Activated CD8-positive, alpha-beta T cell treated with anti-CD3 and anti-CD28 coated beads for 36 hours (primary cell): ENCODE measurements at regions not wholly inside any gene's neighbourhood (a gene's known extent, or its start where the extent isn't known, plus 50 kb on each side); places are given as distances from the start of the nearest gene placed in this dataset.
"Not testable (repeated sequence)": the region's sequence is repeated elsewhere in the genome, so short reads cannot be mapped to it uniquely, and the experiment has no call there.

Source experiments
- ATAC-seq: fragments of 200-7000 bp; cut with Tn5 transposase; one replicate; pipeline ENCODE4 v1.10.0; 2021; ENCODE audit warnings: mild to moderate bottlenecking, moderate library complexity
- CTCF ChIA-PET: fragments of 350-600 bp; sonication (Branson Sonifier 250); formaldehyde crosslinking; loops from one replicate; lab custom pipeline; 2021; ENCODE audit warnings: antibody characterized with exemption; lab: Charles Lee
- POLR2A ChIA-PET: fragments of 350-600 bp; sonication (Branson Sonifier 250); formaldehyde crosslinking; loops from one replicate; lab custom pipeline; 2021; ENCODE audit warnings: antibody characterized with exemption; lab: Charles Lee
- DNase-seq: peaks from one replicate; pipeline ENCODE4 v3.0.0-alpha.2; 2020
- H3K27ac Mint-ChIP-seq: one replicate; pipeline ENCODE4 v1.8.0; 2021; ENCODE audit warnings: mild to moderate bottlenecking, mixed read lengths
- H3K27me3 Mint-ChIP-seq: one replicate; pipeline ENCODE4 v1.8.0; 2021; ENCODE audit warnings: mixed read lengths
- H3K36me3 Mint-ChIP-seq: one replicate; pipeline ENCODE4 v1.8.0; 2021; ENCODE audit warnings: low read depth, mixed read lengths
- H3K4me1 Mint-ChIP-seq: one replicate; pipeline ENCODE4 v1.8.0; 2021; ENCODE audit warnings: low read depth, mixed read lengths
- H3K4me3 Mint-ChIP-seq: one replicate; pipeline ENCODE4 v1.8.0; 2021; ENCODE audit warnings: mild to moderate bottlenecking, moderate library complexity, mixed read lengths
- H3K9me3 Mint-ChIP-seq: one replicate; pipeline ENCODE4 v1.8.0; 2021; ENCODE audit warnings: mixed read lengths
- intact Hi-C: fragments of 100-400 bp; cut with micrococcal nuclease; formaldehyde crosslinking; loops from one replicate; pipeline ENCODE4 v1.10.0; 2022
- TF ChIP-seq, protein P1 (sequence below): fragments of 200-600 bp; IDR thresholded peaks from one replicate; pipeline ENCODE4 v1.8.0; 2022; ENCODE audit warnings: antibody characterized with exemption, mild to moderate bottlenecking

- no peak for ATAC-seq
- DNase-seq: no peak
- Mint-ChIP-seq H3K9me3 (no peaks in the 10 kb centered on the region), H3K4me3 (no peak overlapping the region), H3K27ac (no peak overlapping the region), H3K27me3 (no peaks in the 10 kb centered on the region), H3K4me1 (no peaks in the 10 kb centered on the region), H3K36me3 (no peaks in the 10 kb centered on the region)
- intact Hi-C loops: no loop called here
- POLR2A ChIA-PET: no interaction called here
- CTCF ChIA-PET: no interaction called here
- TF ChIP-seq, protein P1, sequence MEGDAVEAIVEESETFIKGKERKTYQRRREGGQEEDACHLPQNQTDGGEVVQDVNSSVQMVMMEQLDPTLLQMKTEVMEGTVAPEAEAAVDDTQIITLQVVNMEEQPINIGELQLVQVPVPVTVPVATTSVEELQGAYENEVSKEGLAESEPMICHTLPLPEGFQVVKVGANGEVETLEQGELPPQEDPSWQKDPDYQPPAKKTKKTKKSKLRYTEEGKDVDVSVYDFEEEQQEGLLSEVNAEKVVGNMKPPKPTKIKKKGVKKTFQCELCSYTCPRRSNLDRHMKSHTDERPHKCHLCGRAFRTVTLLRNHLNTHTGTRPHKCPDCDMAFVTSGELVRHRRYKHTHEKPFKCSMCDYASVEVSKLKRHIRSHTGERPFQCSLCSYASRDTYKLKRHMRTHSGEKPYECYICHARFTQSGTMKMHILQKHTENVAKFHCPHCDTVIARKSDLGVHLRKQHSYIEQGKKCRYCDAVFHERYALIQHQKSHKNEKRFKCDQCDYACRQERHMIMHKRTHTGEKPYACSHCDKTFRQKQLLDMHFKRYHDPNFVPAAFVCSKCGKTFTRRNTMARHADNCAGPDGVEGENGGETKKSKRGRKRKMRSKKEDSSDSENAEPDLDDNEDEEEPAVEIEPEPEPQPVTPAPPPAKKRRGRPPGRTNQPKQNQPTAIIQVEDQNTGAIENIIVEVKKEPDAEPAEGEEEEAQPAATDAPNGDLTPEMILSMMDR: no peak
These were observed 234.6 kb upstream of the FANCL start for GRCh38 chr2:58475756-58476155.

DNA sequence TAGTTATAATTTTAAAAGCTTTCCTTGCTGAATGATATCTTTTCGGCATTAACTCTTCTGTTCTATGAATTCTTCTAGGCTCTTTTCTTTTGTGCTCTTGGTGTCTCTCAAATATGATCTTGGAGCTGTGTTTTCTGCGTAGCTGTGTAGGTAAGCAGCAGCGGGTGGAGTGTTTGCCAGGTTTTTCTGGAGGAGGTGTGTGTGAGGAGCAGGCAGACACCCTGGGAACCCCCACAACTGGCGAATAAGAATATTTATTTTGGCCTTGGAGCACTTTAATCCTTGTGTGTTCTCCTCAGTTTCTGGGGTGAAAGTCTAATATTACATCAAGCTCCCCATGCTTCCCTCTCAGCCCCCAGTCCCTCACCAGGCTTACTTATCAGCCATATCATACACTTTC lies 232.0 kb upstream of the FANCL start:
- ATAC-seq (no peak), DNase-seq (no peak)
- intact Hi-C loops: no loop called here
- no peaks in the 10 kb centered on the region for H3K4me1 Mint-ChIP-seq
- no peak overlapping the region for H3K27ac Mint-ChIP-seq
- TF ChIP-seq, protein P1: no peak
- CTCF ChIA-PET: no interaction called here
- no peaks in the 10 kb centered on the region for H3K27me3 Mint-ChIP-seq
- POLR2A ChIA-PET: no interaction called here
- H3K4me3 Mint-ChIP-seq: no peak overlapping the region
- H3K9me3 Mint-ChIP-seq: no peaks in the 10 kb centered on the region
- no peaks in the 10 kb centered on the region for H3K36me3 Mint-ChIP-seq

DNA sequence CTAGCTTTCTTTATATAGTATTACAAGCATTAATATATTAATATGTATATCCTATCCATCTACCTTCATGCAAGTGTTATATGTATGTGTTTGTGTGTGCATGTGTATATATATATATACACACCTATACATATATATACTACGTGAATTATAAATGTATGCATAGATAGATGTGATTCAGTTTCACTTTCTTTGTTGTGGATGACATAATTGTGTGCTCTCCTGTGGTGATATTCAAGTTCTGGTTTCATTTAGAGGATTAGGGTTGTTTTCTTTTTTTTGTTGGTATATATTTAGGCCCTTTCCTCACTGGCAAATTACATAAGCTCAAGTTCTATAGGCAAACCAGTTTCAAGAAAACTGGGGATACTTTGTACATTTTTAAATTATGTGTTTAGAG lies 225.7 kb upstream of the FANCL start:
- ChIA-PET POLR2A (no interaction called here), CTCF (interaction anchor here (1.4 kb wide), 1 partner anchor 9 kb away, joined by 5 read pairs; no protein-coding TSS in a partner anchor)
- Mint-ChIP-seq H3K9me3 (no peaks in the 10 kb centered on the region), H3K4me1 (peaks cover 2% of the 10 kb centered on the region), H3K4me3 (no peak overlapping the region), H3K27ac (no peak overlapping the region), H3K36me3 (no peaks in the 10 kb centered on the region), H3K27me3 (no peaks in the 10 kb centered on the region)
- DNase-seq (no peak), ATAC-seq (no peak)
- intact Hi-C loops: no loop called here
- TF ChIP-seq, protein P1: no peak

GRCh38 chr2:58466021-58466420 lies 224.9 kb upstream of the FANCL start:
- ATAC-seq, H3K27me3 Mint-ChIP-seq, H3K4me3 Mint-ChIP-seq, H3K36me3 Mint-ChIP-seq, H3K27ac Mint-ChIP-seq, intact Hi-C loops, DNase-seq, H3K9me3 Mint-ChIP-seq, H3K4me1 Mint-ChIP-seq: not testable (repeated sequence)
- CTCF ChIA-PET: interaction anchor here (1.4 kb wide), 1 partner anchor 8 kb away, joined by 5 read pairs; no protein-coding TSS in a partner anchor
- POLR2A ChIA-PET: interaction anchor here (0.7 kb wide), 1 partner anchor 301 kb away, joined by 3 read pairs; no protein-coding TSS in a partner anchor

DNA sequence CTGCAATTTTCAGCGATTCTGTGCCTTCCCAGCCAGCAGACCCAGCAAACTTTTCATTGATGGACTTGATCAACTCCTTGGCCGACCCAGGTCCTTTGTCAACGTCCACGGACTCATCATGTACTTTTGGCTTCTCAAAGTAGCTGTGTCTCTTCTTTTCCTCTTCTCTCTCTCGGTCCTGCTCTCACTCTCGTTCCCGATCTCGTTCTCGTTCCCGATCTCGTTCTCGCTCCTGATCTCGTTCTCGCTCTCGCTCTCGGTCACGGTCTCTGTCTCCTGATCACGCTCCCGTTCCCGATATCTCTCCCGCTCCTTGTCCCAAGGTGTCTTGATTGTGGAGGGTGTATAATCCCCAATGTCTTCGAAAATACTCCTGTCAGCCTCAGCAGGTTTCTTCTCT lies 219.5 kb upstream of the FANCL start:
- no peak for ATAC-seq

More for the DNA sequence above, 219.5 kb upstream of the FANCL start:
- POLR2A ChIA-PET: no interaction called here
- Mint-ChIP-seq H3K36me3 (no peaks in the 10 kb centered on the region), H3K4me3 (no peak overlapping the region), H3K4me1 (no peaks in the 10 kb centered on the region), H3K9me3 (no peaks in the 10 kb centered on the region), H3K27me3 (no peaks in the 10 kb centered on the region), H3K27ac (no peak overlapping the region)
- CTCF ChIA-PET: no interaction called here
- intact Hi-C loops: no loop called here
- no peak for DNase-seq
- TF ChIP-seq, protein P1: no peak
